ENCODE measurements at regions not wholly inside any gene's neighbourhood (a gene's known extent, or its start where the extent isn't known, plus 50 kb on each side); places are given as distances from the start of the nearest gene placed in this dataset.
"Not testable (repeated sequence)": the region's sequence is repeated elsewhere in the genome, so short reads cannot be mapped to it uniquely, and the experiment has no call there.

DNA sequence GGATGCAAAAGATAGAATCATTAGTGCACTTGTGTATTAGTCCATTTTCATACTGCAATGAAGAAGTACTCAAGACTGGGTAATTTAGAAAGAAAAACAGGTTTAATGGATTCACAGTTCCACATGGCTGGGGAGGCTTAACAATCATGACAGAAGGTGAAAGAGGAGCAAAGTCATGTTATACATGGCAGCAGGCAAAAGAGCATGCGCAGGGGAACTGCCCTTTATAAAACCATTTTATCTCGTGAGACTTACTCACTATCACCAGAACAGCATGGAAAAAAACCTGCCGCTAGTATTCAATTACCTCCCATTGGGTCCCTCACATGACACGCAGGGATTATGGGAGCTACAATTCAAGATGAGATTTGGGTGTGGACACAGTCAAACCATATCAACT, 129.4 kb downstream of the SCG2 start:
- no peak for DNase-seq

DNA sequence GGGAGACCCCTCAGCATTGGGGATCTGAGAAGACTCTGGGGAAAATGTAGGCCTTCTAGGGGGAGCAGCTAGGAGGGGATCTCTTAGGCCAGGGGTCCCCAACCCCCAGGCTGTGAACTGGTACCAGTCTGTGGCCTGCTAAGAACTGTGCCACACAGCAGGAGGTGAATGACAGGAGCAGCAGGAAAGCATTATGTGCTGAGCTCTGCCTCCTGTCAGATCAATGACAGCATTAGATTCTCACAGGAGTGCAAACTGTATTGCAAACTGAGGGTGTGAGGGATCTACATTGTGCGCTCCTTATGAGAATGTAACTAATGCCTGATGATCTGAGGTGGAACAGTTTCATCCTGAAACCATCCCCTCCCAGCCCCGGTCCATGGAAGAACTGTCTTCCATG, 127.3 kb downstream of the SCG2 start:
- no peak for DNase-seq

DNA sequence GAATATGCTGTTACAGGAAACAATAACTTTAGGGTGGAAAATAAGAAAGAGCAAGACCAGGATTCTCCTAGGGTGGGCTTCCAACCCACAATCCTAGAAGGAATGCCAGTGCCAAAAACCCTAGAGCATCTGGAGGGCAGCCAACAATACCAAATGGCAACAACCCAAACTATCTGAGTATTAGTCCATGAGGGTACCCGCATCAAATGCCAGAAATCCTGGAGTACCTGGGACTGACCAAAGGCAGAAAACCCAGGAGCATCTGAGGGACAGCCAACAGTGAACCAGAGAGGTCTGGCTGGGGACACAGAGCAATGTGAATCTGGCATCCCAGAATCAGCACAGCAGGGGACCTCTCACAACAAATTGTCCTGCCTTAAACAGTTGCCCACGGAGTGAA, 126.3 kb downstream of the SCG2 start:
- DNase-seq = no peak

DNA sequence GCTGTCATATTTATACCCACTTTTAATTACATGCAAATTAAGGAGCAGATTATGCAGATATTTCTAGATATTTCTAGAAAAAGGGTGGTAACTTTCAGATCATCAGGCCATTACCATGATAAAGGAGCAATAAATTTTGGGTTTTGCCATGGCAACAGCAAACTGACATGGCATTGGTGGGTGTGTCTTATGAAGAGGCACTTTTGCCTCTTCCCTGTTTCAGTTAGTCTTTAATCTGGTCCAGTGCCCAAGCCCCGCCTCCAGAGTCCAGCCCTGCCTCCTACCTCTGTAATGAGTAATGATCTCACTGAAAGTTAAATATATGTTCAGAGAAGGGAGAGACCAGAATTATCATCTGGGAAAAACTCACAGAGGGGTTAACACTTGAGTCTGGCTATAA, 124.8 kb downstream of the SCG2 start:
- no peak for DNase-seq

DNA sequence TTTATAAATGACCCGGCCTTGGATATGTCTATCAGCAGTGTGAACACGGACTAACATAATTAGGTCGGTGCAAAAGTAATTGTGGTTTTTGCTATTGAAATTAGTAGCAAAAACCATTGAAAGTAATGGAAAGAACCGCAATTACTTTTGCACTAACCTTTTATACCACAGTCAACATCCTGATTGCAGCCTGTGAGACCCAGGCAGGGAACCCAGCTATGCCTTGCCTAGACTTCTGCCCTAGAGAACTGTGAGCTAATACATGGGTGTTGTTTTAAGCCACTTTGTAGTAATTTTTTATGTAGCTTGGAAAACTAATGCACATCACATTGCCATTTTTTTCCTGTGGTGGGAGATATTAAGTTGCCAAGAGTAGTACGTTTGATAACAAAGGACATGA, 120.7 kb downstream of the SCG2 start:
- no peak for DNase-seq

DNA sequence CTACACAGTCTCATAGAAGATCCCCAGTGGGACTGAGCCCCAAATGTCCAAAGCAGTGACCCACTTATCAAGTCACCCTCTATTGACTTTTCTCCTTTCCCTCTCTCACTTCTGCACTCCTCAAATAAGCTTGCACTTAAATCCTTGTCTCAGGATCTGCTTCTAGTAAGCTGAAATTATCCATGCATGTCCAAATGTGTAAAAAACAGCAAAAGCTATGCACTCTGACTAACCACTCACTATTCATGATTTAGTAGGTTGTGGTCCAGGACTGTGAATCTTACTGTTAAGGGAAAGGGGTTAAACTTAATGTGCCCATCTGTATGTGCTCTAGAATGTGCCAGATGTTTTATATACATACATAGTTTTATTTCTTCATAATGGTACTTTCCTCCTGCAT, 115.4 kb downstream of the SCG2 start:
- no peak for DNase-seq

DNA sequence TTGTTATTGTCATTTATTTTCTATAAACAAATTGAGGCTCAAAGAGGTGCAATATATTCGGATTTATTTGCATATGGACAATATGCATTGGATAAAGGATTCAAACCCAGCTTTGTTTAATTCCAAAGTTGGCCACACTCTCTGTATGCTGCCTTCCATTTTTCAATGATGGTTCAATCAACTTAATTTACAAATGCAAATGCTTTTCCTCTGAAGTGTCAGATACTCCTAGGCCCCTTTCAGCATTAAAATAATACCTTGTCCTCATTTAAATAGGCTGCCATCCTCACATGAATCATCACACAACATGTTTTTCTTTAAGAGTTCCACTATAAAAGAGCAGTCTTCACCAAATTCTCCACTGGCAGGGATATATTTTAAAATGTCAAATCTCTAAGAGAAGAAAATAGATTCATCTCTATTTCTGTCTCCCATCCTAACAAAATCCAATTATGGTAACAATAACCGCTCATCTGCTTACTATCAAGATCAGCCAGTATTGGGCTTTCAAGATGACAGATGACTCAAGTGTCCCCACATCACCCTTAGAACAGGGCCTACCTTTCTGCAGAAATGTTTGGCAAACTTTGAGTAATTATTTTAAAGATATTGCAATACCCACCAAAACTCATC, 114.8 kb downstream of the SCG2 start:
- no peak for DNase-seq

DNA sequence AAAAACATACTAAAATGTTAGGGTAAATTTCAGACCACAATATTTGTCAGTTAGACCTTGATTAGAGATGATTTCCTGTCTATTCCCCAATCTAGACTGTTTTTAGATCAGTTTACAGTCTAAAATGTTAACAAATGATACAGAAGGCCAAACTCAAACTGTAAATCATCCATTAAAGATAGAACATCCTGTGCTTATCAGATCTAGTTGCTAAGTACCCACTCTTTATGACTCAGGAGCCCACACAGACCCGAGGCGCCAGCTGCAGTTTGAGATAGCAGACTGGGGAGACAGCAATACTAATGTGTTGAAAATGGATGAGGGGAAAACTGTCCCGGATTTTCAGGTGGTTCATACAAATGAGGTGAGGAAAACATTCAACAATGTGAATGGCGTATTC, 113.3 kb downstream of the SCG2 start:
- DNase-seq = no peak

DNA sequence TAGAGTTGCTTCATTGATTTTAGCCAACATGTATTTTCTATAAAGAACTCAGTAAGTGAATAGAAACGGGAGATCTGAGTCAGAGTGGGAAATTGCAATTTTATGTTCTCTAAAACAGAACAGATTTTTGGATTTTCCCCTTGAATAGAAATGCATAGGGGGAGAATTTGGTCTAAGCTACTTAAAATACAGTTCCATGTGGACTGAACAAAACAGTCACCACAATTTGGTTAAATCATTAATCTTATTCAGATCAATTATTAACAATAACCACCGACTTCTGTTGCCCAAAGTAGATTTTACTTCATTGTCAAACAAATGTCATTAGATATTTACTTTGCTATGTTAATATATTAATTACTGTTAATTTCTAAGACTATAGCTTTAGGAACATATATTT, 107.7 kb downstream of the SCG2 start:
- DNase-seq = no peak

DNA sequence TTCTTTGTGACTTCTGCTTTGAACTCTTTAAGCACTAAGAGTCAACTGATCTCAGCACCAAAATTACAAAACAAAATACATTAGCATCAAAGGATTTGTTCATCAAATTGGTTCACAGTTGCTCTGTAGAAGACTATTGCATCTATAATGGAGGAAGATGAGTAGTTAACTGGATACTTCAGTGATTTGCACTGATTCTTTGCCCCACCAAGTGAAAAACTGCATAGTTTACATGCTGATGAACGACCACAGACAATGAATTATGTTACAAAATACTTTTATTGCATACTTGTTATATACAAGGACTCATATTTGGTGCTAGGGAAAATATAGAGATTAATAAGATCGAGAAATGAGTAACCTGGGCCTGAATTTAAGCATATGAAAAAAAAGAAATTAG, 107.2 kb downstream of the SCG2 start:
- no peak for DNase-seq

DNA sequence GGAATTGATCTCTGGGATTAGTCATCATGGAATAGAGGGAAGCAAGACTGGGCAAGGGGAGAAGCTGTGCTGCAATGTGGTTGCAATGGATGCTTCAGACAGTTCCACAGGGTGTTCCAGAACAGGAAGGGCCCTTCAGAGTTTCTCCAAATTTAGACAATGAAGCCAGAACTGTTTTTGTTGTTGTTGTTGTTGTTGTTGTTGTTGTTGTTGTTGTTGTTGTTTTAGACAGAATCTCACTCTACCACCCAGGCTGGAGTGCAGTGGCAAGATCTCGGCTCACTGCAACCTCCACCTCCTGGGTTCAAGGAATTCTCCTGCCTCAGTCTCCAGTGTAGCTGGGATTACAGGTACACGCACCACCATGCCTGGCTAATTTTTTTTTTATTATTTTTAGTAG, 105.3 kb downstream of the SCG2 start:
- not testable (repeated sequence) for DNase-seq

DNA sequence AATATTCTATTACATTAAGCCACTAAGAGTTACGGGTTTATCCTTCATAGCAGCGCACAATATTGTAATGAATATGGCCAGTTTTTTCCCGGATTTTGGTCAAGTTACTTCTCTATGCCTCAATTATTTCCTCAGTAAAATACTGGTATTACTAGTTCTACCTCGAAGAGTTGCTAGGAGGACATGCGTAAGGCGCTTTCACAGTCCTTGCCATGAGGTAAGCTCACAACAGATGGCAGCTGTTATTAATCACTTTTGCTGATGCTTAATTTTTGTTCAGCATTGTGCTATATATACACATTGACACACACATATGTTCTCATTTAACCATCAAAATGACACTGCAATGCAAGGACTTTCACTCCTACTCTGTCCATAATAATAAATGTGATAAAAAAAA, 101.5 kb downstream of the SCG2 start:
- DNase-seq = no peak

DNA sequence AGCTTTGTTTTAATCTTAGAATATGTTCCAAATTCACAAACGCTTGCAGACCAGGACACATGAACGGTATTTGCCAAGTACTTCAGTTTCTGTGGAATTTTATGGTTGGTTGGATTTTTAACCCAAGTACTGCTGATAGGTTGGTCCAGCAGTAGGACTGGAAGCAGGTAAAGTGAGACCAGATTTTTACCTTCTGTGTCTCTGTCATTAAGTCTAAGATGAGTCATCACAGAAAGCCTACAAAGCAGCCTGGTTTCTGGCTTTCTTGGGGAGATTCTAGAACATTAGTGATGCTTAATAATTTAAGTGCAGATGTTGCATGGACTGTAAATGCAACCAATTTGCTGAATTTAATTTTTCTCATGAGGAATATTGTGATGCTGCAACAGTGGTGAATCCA, 100.5 kb downstream of the SCG2 start:
- no peak for DNase-seq

DNA sequence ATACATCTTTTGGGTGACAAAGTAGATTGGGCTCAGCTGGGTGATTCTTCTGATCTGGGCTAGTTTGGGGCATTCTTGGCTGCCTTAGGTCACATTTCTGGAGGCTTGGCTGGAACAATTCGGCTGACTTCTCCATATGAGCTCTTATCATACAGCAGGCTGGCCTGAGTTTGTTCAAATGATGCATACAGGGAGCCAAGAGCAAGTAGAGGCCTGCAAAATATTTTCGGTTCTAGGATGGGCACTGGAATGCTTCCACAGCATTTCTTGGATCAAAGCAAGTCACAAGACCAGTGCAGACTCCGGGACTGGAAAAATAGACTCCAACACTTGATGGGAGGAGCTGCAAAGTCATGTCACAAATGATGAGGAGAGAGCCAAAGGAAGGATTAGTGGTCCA, 98.4 kb downstream of the SCG2 start:
- no peak for DNase-seq

DNA sequence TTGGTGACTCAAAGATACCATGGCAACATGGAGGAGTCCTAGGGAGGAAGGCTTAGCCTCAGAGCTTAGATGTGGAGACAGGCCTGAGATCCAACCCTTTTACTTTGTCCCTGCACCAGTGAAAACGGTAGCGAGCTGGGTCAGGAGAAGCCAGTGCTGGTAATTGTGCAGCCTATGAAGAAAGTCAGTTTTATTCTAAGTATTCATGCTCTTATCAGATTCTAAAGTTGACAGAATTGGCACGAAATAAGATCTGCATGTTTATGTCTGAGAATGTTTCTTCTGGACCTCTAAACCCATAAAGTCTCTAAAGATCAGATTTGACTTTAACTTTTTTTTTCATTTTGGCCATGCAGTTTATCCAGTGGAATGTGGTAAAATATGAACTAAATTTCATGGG, 93.8 kb downstream of the SCG2 start:
- no peak for DNase-seq

DNA sequence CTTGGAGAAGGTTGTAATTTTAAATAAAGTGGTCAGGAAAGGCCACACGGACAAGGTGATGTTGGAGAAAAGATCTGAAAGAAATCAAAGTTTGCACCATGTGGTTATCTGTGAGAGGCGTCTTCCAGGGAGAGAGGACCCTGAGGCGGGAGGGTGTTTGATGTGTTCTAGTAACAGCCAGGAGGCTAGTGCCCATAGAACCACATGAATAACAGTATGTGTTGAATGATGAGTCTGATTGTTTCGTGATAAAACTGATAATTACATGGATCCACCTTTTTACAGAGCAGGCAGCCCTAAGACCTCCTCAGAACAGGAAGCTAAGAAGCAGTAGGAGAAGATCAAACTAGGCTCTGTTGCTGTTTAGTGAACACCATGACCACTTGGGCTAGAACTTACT, 91.4 kb downstream of the SCG2 start:
- no peak for DNase-seq

DNA sequence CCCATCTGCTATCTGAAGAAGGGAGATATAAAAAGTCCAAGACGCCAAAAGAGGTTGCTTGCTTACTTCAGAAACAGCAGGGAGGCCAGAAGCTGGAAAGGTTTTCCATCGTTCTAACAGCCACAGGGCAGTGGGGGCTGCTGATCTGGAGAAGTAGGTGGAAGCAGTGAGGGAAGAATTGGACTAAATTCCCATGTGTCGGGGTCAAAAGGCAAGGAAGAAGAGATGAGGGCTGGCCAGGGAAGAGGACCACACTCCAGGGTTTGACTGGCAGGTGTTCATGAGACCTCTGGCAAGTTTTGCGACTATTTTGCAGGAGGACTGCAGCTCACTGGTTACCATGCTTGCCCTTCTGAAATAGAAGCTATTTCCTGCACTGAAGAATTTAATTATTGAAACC, 91.0 kb downstream of the SCG2 start:
- no peak for DNase-seq

DNA sequence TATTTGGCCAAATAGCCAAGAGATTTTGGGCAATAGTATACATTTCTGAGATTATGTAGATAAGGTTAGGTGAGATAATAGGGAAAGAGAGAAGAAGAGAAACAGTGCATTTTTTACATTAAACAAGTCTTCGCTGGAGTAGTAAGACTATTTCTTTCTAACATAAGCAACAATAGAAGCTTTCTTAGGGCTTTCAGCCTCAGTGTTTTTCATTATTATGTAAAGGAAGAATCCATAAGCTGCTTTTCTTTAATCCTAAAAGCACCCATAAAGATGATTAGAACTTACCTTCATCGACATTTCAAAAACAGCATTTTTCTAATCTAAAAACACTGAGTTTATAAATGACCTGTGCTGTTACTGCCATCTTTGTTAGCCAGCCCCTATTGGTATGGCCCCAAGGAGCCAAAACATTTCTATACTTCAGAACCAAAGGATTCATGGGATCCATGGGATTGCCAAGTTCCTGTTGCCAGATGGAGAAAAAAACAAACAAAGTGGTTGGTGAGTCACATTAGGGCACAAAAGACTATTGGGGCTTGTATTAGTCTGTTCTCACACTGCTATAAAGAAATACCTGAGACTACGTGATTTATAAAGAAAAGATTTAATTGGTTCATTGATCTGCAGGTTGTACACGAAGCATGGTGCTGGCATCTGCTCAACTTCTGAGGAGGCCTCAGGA, 88.2 kb downstream of the SCG2 start:
- no peak for DNase-seq

DNA sequence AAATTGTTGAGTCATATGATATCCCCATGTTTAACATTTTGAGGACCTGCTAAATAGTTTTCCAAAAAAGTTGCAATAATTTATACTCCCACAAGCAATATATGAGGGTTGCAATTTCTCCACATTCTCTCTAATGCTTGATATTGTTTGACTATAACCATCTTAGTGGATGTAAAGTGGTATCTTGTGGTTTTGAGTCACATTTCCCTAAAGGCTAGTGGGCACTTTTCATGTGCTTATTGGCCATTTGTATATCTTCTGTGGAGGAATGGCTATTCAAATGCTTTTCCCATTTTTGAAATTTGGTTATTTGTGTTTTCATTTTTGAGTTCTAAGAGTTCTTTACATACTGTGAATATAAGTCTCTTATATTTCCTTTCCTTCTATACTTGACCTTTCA, 82.7 kb downstream of the SCG2 start:
- no peak for DNase-seq

DNA sequence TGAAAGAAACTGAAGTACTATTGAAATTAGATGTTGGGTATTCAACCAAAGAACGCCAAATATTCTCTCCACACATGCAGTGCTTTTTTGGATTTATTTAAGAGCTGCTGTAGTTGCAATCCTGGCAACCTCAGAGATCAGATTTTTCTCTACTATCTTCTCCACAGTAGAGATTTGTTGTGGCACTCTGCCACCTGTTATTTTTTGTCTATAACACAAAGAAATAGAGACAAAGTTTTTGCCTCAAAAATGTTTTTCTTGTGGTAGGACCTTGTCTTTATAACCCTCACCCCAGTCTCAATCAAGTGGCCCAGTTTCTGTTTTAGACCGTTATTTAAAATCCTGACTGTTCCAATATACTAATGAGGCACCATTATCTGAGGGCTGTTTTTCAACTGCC, 79.4 kb downstream of the SCG2 start:
- no peak for DNase-seq

DNA sequence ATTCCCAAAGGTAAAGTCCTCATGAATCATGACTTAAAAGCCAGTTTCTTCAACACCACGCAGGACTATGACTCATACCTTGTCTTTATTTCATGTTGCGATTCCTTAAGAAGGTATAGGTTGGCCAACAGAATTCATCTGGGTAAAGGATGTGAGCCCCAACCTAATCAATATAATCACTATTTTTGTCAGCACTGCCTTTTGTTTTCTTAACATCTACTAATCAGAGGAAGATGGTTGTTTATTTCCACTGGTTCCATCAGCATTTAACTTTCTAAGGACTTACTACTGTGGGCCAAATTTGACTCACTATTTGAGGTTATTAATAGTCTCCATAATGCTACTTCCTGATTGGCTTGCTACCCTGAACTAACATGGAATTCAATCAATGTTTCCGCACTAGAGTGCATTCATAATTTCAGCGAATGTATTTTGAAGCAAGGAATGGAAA, 78.6 kb downstream of the SCG2 start:
- DNase-seq = no peak

DNA sequence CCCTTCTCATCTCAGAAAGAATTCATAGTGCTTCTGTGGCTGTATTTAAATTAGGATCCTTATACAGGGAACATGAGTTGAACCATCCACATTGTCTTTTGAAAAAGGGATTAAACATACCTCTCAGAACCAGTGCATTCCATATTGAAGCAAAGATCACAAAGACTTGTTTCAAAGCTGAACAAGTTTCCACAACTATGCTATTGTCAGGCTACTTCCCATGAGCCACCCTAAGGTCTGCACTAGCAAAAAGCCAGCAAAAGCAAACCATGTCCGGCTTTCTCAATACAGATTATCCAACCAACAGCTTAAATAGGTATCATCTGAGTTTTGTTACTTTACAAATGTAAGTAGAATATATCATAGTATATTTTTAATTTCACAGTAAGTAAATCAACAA, 78.1 kb downstream of the SCG2 start:
- no peak for DNase-seq

DNA sequence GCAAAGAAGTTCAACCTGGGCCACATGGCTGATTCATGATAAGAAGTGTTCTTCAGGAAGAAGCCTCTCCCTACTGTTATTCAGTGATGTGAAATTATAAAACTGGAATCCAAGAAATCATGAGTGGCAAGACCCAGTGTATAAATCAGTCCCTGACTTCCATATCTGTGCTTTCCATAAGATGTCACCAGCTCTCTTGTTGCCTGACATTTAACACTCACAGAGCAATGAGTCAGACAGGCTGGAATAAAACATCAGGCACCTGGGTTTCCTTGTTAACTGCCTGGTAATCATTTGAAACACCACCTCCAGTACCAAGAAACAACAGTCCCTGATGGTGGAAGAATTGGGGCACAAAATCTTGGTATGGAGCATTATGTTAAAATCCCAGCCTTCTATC, 76.1 kb downstream of the SCG2 start:
- no peak for DNase-seq

DNA sequence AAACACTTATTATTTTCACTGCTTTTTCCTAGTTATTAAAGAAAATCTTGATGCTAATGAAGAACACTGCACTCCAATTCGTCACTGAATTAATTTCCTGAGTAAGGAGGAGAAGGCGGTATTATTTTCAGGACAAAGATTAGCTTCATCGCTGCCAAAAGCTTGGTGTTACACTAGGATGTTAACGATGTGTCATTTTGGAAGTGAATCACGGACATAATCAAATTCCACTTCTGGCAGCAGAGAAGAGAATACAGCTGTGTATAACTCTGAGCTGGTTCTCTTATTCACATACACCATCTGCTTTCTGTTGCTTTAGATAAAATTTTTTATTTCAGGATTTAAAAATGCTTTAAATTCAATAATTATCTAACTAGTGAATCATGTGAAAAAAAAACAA, 74.1 kb downstream of the SCG2 start:
- DNase-seq = no peak

DNA sequence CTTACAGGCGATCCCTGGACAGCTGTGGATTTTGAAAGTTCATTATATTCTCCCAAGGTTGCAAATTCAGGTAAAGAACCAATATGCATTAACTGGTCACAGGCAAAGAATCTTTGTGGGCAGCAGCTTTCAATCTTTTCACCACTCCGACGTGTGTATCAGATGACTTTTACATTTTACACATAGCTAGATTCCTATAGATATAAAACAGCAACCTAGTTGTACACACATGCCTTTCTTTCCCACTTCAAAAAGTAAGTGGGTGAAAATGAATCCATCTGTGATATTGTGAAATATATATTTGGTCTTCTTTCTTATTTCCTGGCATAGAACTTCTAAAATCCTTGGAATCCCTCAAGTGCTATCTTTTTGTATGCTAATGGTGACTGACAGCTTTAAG, 72.5 kb downstream of the SCG2 start:
- DNase-seq = no peak
